ENCODE measurements at regions not wholly inside any gene's neighbourhood (a gene's known extent, or its start where the extent isn't known, plus 50 kb on each side); places are given as distances from the start of the nearest gene placed in this dataset.

- TF ChIP-seq, protein P1, sequence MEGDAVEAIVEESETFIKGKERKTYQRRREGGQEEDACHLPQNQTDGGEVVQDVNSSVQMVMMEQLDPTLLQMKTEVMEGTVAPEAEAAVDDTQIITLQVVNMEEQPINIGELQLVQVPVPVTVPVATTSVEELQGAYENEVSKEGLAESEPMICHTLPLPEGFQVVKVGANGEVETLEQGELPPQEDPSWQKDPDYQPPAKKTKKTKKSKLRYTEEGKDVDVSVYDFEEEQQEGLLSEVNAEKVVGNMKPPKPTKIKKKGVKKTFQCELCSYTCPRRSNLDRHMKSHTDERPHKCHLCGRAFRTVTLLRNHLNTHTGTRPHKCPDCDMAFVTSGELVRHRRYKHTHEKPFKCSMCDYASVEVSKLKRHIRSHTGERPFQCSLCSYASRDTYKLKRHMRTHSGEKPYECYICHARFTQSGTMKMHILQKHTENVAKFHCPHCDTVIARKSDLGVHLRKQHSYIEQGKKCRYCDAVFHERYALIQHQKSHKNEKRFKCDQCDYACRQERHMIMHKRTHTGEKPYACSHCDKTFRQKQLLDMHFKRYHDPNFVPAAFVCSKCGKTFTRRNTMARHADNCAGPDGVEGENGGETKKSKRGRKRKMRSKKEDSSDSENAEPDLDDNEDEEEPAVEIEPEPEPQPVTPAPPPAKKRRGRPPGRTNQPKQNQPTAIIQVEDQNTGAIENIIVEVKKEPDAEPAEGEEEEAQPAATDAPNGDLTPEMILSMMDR (conservative IDR thresholded peaks at IDR 0.05): no peak
- no peak for TF ChIP-seq ZFX (IDR thresholded peaks at IDR 0.05)
Measured at GRCh38 chr6:154619146-154619545, 108.7 kb upstream of the CNKSR3 start.
